HEK293 (cell line): ENCODE measurements at regions not wholly inside any gene's neighbourhood (a gene's known extent, or its start where the extent isn't known, plus 50 kb on each side); places are given as distances from the start of the nearest gene placed in this dataset.

ENCODE experiments used
- YY1 ChIP-seq: fragments of 450-650 bp; formaldehyde crosslinking; IDR thresholded peaks from 2 replicates; pipeline ENCODE4 v1.5.1; 2018; ENCODE audit warnings: missing biosample characterization, missing genetic modification characterization
- ZNF121 ChIP-seq: fragments of 450-650 bp; formaldehyde crosslinking; IDR thresholded peaks from 2 replicates; pipeline ENCODE4 v1.5.1; 2016; ENCODE audit warnings: missing biosample characterization, missing genetic modification characterization
- ZNF23 ChIP-seq: fragments of 450-650 bp; formaldehyde crosslinking; IDR thresholded peaks from 2 replicates; pipeline ENCODE4 v1.5.1; 2016; ENCODE audit warnings: missing biosample characterization, missing genetic modification characterization, borderline replicate concordance
- ZNF302 ChIP-seq: fragments of 450-650 bp; formaldehyde crosslinking; IDR thresholded peaks from 2 replicates; pipeline ENCODE4 v1.5.1; 2016; ENCODE audit warnings: missing biosample characterization, missing genetic modification characterization, low read depth
- ZNF37A ChIP-seq: fragments of 450-650 bp; IDR thresholded peaks from 2 replicates; pipeline ENCODE4 v1.5.1; 2018; ENCODE audit warnings: missing biosample characterization, missing genetic modification characterization
- ZNF394 ChIP-seq: fragments of 450-650 bp; formaldehyde crosslinking; IDR thresholded peaks from 2 replicates; pipeline ENCODE4 v1.5.1; 2016; ENCODE audit warnings: missing biosample characterization, missing genetic modification characterization, mild to moderate bottlenecking, moderate library complexity, borderline replicate concordance
- ZNF510 ChIP-seq: fragments of 450-650 bp; formaldehyde crosslinking; IDR thresholded peaks from 2 replicates; pipeline ENCODE4 v1.5.1; 2018; ENCODE audit warnings: mild to moderate bottlenecking, missing genetic modification characterization, missing biosample characterization; ENCODE audit not compliant: insufficient replicate concordance
- TF ChIP-seq, protein P1 (sequence below): fragments of 450-650 bp; formaldehyde crosslinking; IDR thresholded peaks from 2 replicates; pipeline ENCODE4 v1.5.1; 2017; ENCODE audit warnings: missing biosample characterization, missing genetic modification characterization
- TF ChIP-seq, protein P2 (sequence below): fragments of 450-650 bp; formaldehyde crosslinking; IDR thresholded peaks from 2 replicates; pipeline ENCODE4 v1.5.1; 2016; ENCODE audit warnings: missing biosample characterization, missing genetic modification characterization
- TF ChIP-seq, protein P3 (sequence below): fragments of 450-650 bp; formaldehyde crosslinking; IDR thresholded peaks from 2 replicates; pipeline ENCODE4 v1.5.1; 2017; ENCODE audit warnings: missing biosample characterization, mild to moderate bottlenecking, missing genetic modification characterization, moderate library complexity
- TF ChIP-seq, protein P4 (sequence below): sonication (generic); formaldehyde crosslinking; IDR thresholded peaks from 2 replicates; pipeline ENCODE4 v1.8.1; 2022; ENCODE audit warnings: mild to moderate bottlenecking, moderate library complexity, missing genetic modification reagents

DNA sequence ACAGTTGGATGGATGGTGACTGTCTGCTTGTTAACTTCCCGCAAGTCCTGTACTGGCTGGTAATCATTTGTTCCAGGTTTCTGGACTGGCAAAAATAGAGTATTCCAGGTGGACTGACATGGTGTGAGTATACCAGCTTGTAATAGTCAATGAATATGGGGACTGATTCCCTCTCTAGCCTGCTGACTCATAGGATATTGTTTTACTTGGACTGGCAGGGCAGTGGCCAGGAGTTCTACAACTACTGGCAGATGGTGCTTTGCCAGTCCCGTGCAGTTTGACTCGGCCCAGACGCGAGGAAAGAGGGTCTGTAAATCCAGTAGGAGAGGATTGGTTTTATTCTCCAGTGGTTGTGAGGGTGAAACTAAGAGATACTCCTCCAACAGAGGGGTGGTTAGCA, 78.0 kb downstream of the PRR15 start:
- TF ChIP-seq, protein P1, sequence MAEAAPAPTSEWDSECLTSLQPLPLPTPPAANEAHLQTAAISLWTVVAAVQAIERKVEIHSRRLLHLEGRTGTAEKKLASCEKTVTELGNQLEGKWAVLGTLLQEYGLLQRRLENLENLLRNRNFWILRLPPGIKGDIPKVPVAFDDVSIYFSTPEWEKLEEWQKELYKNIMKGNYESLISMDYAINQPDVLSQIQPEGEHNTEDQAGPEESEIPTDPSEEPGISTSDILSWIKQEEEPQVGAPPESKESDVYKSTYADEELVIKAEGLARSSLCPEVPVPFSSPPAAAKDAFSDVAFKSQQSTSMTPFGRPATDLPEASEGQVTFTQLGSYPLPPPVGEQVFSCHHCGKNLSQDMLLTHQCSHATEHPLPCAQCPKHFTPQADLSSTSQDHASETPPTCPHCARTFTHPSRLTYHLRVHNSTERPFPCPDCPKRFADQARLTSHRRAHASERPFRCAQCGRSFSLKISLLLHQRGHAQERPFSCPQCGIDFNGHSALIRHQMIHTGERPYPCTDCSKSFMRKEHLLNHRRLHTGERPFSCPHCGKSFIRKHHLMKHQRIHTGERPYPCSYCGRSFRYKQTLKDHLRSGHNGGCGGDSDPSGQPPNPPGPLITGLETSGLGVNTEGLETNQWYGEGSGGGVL (tag by site-specific recombination): no peak
- TF ChIP-seq, protein P2, sequence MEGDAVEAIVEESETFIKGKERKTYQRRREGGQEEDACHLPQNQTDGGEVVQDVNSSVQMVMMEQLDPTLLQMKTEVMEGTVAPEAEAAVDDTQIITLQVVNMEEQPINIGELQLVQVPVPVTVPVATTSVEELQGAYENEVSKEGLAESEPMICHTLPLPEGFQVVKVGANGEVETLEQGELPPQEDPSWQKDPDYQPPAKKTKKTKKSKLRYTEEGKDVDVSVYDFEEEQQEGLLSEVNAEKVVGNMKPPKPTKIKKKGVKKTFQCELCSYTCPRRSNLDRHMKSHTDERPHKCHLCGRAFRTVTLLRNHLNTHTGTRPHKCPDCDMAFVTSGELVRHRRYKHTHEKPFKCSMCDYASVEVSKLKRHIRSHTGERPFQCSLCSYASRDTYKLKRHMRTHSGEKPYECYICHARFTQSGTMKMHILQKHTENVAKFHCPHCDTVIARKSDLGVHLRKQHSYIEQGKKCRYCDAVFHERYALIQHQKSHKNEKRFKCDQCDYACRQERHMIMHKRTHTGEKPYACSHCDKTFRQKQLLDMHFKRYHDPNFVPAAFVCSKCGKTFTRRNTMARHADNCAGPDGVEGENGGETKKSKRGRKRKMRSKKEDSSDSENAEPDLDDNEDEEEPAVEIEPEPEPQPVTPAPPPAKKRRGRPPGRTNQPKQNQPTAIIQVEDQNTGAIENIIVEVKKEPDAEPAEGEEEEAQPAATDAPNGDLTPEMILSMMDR (tag by site-specific recombination): no peak
- TF ChIP-seq ZNF302 (tag by site-specific recombination) (no peak), ZNF121 (tag by site-specific recombination) (no peak), ZNF394 (tag by site-specific recombination) (no peak), ZNF510 (tag by site-specific recombination) (no peak), YY1 (tag by site-specific recombination) (no peak), ZNF37A (tag by site-specific recombination) (no peak), ZNF23 (tag by site-specific recombination) (no peak)
- TF ChIP-seq, protein P3, sequence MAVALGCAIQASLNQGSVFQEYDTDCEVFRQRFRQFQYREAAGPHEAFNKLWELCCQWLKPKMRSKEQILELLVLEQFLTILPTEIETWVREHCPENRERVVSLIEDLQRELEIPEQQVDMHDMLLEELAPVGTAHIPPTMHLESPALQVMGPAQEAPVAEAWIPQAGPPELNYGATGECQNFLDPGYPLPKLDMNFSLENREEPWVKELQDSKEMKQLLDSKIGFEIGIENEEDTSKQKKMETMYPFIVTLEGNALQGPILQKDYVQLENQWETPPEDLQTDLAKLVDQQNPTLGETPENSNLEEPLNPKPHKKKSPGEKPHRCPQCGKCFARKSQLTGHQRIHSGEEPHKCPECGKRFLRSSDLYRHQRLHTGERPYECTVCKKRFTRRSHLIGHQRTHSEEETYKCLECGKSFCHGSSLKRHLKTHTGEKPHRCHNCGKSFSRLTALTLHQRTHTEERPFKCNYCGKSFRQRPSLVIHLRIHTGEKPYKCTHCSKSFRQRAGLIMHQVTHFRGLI (tag by site-specific recombination): no peak
- TF ChIP-seq, protein P4, sequence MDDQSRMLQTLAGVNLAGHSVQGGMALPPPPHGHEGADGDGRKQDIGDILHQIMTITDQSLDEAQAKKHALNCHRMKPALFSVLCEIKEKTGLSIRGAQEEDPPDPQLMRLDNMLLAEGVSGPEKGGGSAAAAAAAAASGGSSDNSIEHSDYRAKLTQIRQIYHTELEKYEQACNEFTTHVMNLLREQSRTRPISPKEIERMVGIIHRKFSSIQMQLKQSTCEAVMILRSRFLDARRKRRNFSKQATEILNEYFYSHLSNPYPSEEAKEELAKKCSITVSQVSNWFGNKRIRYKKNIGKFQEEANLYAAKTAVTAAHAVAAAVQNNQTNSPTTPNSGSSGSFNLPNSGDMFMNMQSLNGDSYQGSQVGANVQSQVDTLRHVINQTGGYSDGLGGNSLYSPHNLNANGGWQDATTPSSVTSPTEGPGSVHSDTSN (CRISPR knock-in tag): no peak
